Skeletal muscle satellite cell (primary cell): ENCODE measurements at regions not wholly inside any gene's neighbourhood (a gene's known extent, or its start where the extent isn't known, plus 50 kb on each side); places are given as distances from the start of the nearest gene placed in this dataset.

Experiments
- H3K27me3 ChIP-seq: 2 replicates; pipeline ENCODE4 v1.7.0; 2013; ENCODE audit warnings: low read length; ENCODE audit not compliant: control insufficient read depth, insufficient read depth
- H3K36me3 ChIP-seq: 2 replicates; pipeline ENCODE4 v1.7.0; 2013; ENCODE audit warnings: mild to moderate bottlenecking, control low read depth, low read length; ENCODE audit not compliant: insufficient read depth
- H3K4me1 ChIP-seq: 2 replicates; pipeline ENCODE4 v1.7.0; 2013; ENCODE audit warnings: low read length; ENCODE audit not compliant: control insufficient read depth, insufficient read depth
- H3K4me2 ChIP-seq: 2 replicates; pipeline ENCODE4 v1.7.0; 2013; ENCODE audit warnings: mild to moderate bottlenecking, low read length
- H3K4me3 ChIP-seq: 2 replicates; pipeline ENCODE4 v1.7.0; 2013; ENCODE audit warnings: low read length
- H3K9ac ChIP-seq: 2 replicates; pipeline ENCODE4 v1.7.0; 2013; ENCODE audit warnings: mild to moderate bottlenecking, low read depth, low read length, moderate library complexity
- H3K9me3 ChIP-seq: replicated peaks from 2 replicates; pipeline ENCODE4 v1.7.0; 2013; ENCODE audit warnings: mild to moderate bottlenecking, control low read depth, low read length

GRCh38 chr5:8247049-8247899 is 378.3 kb downstream of the MTRR start:
- Histone ChIP-seq H3K4me1 (no peaks in the 10 kb centered on the region), H3K27me3 (no peaks in the 10 kb centered on the region), H3K4me3 (no peak overlapping the region), H3K36me3 (no peaks in the 10 kb centered on the region), H3K9ac (no peak overlapping the region), H3K9me3 (peaks cover 7% of the 10 kb centered on the region), H3K4me2 (no peak overlapping the region)

- Histone ChIP-seq H3K4me1 (no peaks in the 10 kb centered on the region), H3K27me3 (no peaks in the 10 kb centered on the region), H3K36me3 (no peaks in the 10 kb centered on the region), H3K9ac (no peak overlapping the region), H3K4me3 (no peak overlapping the region), H3K9me3 (peaks cover 7% of the 10 kb centered on the region), H3K4me2 (no peak overlapping the region)
These were observed 384.4 kb downstream of the MTRR start for GRCh38 chr5:8253376-8253775.

DNA sequence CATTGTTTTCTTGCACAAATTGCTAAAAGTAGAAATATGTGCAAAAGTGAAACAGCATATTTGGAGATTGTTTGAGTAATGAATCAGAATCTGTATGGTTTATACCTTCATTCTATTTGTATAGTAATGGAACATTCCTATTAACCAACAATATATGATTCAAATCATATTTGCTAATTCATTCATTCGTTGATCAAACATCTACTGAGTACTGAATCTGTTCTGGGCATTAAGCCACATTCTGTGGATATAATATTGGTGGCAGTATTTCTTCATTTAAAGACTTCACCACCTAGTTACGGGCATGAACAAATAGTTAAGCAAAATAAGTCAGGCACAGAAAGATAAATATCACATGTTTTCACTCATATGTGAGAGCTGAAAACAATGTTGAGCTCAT is 385.7 kb downstream of the MTRR start:
- no peaks in the 10 kb centered on the region for H3K27me3 ChIP-seq
- no peak overlapping the region for H3K4me2 ChIP-seq
- H3K4me1 ChIP-seq = no peaks in the 10 kb centered on the region
- no peaks in the 10 kb centered on the region for H3K36me3 ChIP-seq
- H3K4me3 ChIP-seq = no peak overlapping the region
- no peak overlapping the region for H3K9ac ChIP-seq
- H3K9me3 ChIP-seq = peaks cover 7% of the 10 kb centered on the region

DNA sequence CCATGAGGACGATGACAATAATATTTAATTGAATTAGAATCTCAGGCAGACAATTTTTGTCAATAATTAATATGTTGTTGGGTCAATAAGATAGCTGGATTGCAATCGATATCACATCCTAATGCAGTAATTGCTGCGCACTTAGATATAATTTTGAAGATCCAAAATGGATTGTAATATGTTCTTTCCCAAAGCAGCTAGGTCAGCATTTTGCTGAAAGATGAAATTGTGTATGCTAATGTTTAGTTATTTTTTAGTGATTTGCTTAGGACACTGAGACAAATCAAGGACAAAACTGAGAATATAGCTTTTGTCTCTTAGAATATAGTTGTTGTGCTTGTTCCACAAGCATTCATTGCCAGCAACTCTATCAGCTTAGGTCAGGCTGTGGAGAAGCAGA is 389.9 kb downstream of the MTRR start:
- no peaks in the 10 kb centered on the region for H3K27me3 ChIP-seq
- no peaks in the 10 kb centered on the region for H3K4me1 ChIP-seq
- no peak overlapping the region for H3K4me2 ChIP-seq
- no peaks in the 10 kb centered on the region for H3K36me3 ChIP-seq
- no peak overlapping the region for H3K4me3 ChIP-seq
- no peaks in the 10 kb centered on the region for H3K9me3 ChIP-seq
- H3K9ac ChIP-seq = no peak overlapping the region

DNA sequence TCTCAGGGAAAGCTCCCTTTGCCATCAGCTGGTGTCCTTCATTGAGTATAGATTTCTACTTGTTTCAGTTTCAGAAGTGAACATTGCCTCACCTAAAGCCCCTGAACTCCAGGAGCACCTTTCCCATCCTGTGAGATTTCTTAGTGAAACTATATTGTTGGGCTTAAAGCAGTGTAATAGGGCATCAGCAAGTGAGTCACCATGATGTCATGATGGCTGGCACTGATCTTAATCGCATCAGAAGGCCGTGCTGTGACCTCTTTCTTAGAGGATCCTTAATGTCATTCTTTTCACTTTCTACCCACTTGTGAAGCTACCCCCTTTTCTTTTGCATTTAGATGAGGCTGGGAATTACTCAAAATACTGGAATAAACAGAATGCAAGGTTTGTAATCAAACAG is 401.3 kb downstream of the MTRR start:
- Histone ChIP-seq H3K36me3 (no peaks in the 10 kb centered on the region), H3K27me3 (no peaks in the 10 kb centered on the region), H3K9ac (no peak overlapping the region), H3K4me2 (no peak overlapping the region), H3K4me1 (no peaks in the 10 kb centered on the region), H3K9me3 (peaks cover 4% of the 10 kb centered on the region), H3K4me3 (no peak overlapping the region)

DNA sequence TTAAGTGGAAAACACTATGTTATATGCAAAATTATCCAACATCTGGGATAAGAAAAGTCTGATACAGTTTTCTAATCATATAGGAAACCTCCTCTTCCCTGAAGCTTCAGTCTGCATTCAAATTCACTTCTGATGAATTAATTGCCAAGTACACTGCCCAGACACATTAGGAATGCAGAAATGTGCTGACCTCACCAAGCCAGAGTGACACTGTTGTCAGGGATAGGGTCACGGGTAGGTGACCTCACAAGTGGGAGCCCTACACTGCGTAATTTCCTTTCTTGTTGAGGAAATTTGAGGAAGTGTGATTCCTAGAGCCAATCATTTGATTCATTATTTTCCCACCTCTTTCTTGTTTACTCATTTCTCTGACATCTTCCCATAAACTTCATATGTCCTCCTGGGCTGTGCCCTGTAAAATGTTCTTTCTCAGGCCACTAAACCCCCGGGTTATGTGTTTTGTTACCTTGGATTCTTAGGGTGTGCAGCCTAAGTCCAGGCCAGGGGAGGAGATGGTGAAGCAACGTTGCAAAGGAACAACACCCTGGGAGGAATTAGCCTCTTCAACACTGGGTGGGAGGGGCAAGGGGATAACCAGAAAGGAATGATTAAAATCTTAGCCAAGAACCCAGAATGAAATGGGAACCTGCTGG is 411.9 kb downstream of the MTRR start:
- H3K9me3 ChIP-seq = peaks cover 9% of the 10 kb centered on the region
- H3K4me1 ChIP-seq = no peaks in the 10 kb centered on the region
- no peak overlapping the region for H3K9ac ChIP-seq
- H3K4me3 ChIP-seq = no peak overlapping the region
- H3K27me3 ChIP-seq = no peaks in the 10 kb centered on the region
- no peak overlapping the region for H3K4me2 ChIP-seq
- H3K36me3 ChIP-seq = no peaks in the 10 kb centered on the region

DNA sequence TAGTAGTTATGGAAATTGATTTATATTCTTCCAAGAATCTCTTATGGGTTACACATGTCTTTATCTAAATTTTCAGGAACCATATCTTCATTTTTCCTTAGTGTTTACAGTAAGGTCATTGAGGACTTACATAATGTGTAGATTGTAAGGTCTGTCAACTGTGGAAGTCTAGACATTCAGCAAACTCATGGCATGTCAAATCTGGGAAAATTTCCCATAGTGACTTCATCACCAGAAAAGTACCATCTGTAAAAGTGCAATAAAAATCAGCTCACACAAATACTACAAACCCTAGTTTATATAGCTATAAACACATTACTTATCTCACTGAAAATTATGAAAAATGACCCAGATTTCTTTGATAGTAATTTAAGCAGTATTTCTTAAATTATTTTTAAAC is 419.4 kb downstream of the MTRR start:
- H3K4me3 ChIP-seq = no peak overlapping the region
- no peak overlapping the region for H3K9ac ChIP-seq
- H3K36me3 ChIP-seq = no peaks in the 10 kb centered on the region
- H3K4me2 ChIP-seq = no peak overlapping the region
- H3K4me1 ChIP-seq = no peaks in the 10 kb centered on the region
- H3K9me3 ChIP-seq = peaks cover 3% of the 10 kb centered on the region
- H3K27me3 ChIP-seq = no peaks in the 10 kb centered on the region

GRCh38 chr5:8288897-8289516 is 420.1 kb downstream of the MTRR start:
- Histone ChIP-seq H3K4me3 (no peak overlapping the region), H3K4me1 (no peaks in the 10 kb centered on the region), H3K27me3 (no peaks in the 10 kb centered on the region), H3K36me3 (no peaks in the 10 kb centered on the region), H3K9ac (no peak overlapping the region), H3K4me2 (no peak overlapping the region), H3K9me3 (peaks cover 3% of the 10 kb centered on the region)

DNA sequence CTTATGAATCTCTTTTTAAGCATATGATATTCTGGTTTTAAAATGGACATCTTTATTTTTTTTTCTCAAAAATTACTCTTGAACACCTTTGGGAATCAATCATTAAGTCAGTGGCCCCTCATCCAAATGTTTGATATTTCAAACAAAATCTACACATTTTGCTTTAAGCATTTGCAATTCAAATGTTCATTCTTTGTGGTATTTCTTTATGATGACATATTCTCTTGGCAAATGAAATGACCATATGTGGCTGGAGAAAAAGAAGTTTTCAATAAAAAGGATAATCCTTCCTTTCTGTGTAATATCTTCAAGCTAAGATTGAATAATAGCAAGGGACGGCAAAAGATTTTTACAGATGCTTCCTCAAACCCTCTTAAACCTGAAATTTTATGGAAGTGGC is 420.8 kb downstream of the MTRR start:
- H3K36me3 ChIP-seq = no peaks in the 10 kb centered on the region
- no peaks in the 10 kb centered on the region for H3K4me1 ChIP-seq
- H3K4me2 ChIP-seq = no peak overlapping the region
- H3K4me3 ChIP-seq = no peak overlapping the region
- peaks cover 3% of the 10 kb centered on the region for H3K9me3 ChIP-seq
- no peak overlapping the region for H3K9ac ChIP-seq
- no peaks in the 10 kb centered on the region for H3K27me3 ChIP-seq

DNA sequence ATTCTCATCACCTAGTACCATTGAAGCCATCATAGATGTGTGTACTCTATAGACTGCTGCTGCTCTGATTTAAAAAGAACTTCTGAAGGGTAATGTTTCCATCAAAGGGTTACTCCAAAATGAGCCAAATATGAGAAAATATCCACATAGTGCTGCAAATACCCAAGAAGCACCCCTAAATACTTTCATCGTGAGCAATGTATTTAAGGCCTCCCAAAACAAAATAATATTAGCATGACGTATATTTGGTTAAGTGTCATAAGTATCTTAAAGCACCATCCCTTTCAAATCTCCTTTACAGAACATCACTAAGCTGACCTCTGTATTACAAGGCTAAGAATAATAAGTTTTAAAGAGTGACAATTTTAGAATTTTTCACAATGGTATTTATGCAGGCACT is 421.8 kb downstream of the MTRR start:
- H3K9ac ChIP-seq = no peak overlapping the region
- no peaks in the 10 kb centered on the region for H3K4me1 ChIP-seq
- H3K4me2 ChIP-seq = no peak overlapping the region
- no peak overlapping the region for H3K4me3 ChIP-seq
- H3K9me3 ChIP-seq = peaks cover 3% of the 10 kb centered on the region
- no peaks in the 10 kb centered on the region for H3K36me3 ChIP-seq
- H3K27me3 ChIP-seq = no peaks in the 10 kb centered on the region

- Histone ChIP-seq H3K4me3 (no peak overlapping the region), H3K27me3 (no peaks in the 10 kb centered on the region), H3K36me3 (no peaks in the 10 kb centered on the region), H3K9me3 (peaks cover 3% of the 10 kb centered on the region), H3K9ac (no peak overlapping the region), H3K4me1 (no peaks in the 10 kb centered on the region), H3K4me2 (no peak overlapping the region)
These were observed 422.7 kb downstream of the MTRR start for GRCh38 chr5:8291641-8292040.
